CD14-positive monocyte (primary cell): ENCODE measurements at regions not wholly inside any gene's neighbourhood (a gene's known extent, or its start where the extent isn't known, plus 50 kb on each side); places are given as distances from the start of the nearest gene placed in this dataset.

Source experiments
- DNase-seq, 3 donors: peaks; one replicate each; pipeline ENCODE4 v3.0.0-alpha.2; 2011 to 2022
- H2AFZ ChIP-seq: 2 replicates; pipeline ENCODE4 v1.6.0; 2012; ENCODE audit warnings: mild to moderate bottlenecking, low read depth, low read length, inconsistent platforms; ENCODE audit not compliant: insufficient read depth, poor library complexity, severe bottlenecking
- H3K27ac ChIP-seq, 2 donors: 1 replicate in 1 of 2; 2 replicates in 1 of 2; pipeline ENCODE4 v1.5.1; 2012 to 2013; ENCODE audit warnings: low read length in 2 of 2, control low read depth in 1 of 2, inconsistent platforms in 1 of 2, low read depth in 1 of 2, mild to moderate bottlenecking in 1 of 2
- H3K27me3 ChIP-seq, 2 donors: one replicate each; pipeline versions ENCODE4 v1.6.0 to v1.6.1; 2011 to 2013; ENCODE audit warnings: low read length in 2 of 2; ENCODE audit not compliant: control insufficient read depth in 2 of 2, insufficient read depth in 2 of 2
- H3K36me3 ChIP-seq, 2 donors: replicated peaks in 1 of 2; 1 replicate in 1 of 2; 2 replicates in 1 of 2; pipeline versions ENCODE4 v1.5.1 to v1.6.1; 2012 to 2013; ENCODE audit warnings: low read length in 2 of 2, control low read depth in 1 of 2, inconsistent platforms in 1 of 2, mild to moderate bottlenecking in 1 of 2; ENCODE audit not compliant: insufficient read depth in 2 of 2, control insufficient read depth in 1 of 2
- H3K4me1 ChIP-seq, 2 donors: 1 replicate in 1 of 2; 2 replicates in 1 of 2; pipeline versions ENCODE4 v1.5.1 to v1.6.1; 2012 to 2013; ENCODE audit warnings: low read length in 2 of 2, control low read depth in 1 of 2, inconsistent platforms in 1 of 2, mild to moderate bottlenecking in 1 of 2, moderate library complexity in 1 of 2; ENCODE audit not compliant: insufficient read depth in 2 of 2, control insufficient read depth in 1 of 2
- H3K4me2 ChIP-seq: replicated peaks from 2 replicates; pipeline ENCODE3; 2012; ENCODE audit warnings: low read length, moderate library complexity, mild to moderate bottlenecking; ENCODE audit not compliant: poor library complexity, severe bottlenecking; ENCODE audit errors: extremely low read depth
- H3K4me3 ChIP-seq, 3 experiments: fragments of 200-600 bp in 1 of 3; sonication (generic) in 1 of 3; replicated peaks in 1 of 3; 1 replicate in 2 of 3; 2 replicates in 1 of 3; pipeline ENCODE4 v1.5.1; 2011 to 2013; ENCODE audit warnings: low read length in 3 of 3, mild to moderate bottlenecking in 3 of 3, control low read depth in 2 of 3, low read depth in 2 of 3, inconsistent platforms in 1 of 3, moderate library complexity in 1 of 3
- H3K79me2 ChIP-seq: 2 replicates; pipeline ENCODE4 v1.6.0; 2012; ENCODE audit warnings: mild to moderate bottlenecking, control low read depth, inconsistent platforms, low read length, moderate library complexity; ENCODE audit not compliant: insufficient read depth
- H3K9ac ChIP-seq: 2 replicates; pipeline ENCODE4 v1.6.0; 2017; ENCODE audit warnings: low read length, mild to moderate bottlenecking; ENCODE audit not compliant: insufficient read depth, poor library complexity, severe bottlenecking
- H3K9me3 ChIP-seq, 2 donors: replicated peaks in 1 of 2; 1 replicate in 1 of 2; 2 replicates in 1 of 2; pipeline versions ENCODE4 v1.5.1 to v1.6.1; 2012 to 2013; ENCODE audit warnings: low read length in 2 of 2, control low read depth in 1 of 2; ENCODE audit not compliant: control insufficient read depth in 1 of 2, insufficient read depth in 1 of 2
- H4K20me1 ChIP-seq: 2 replicates; pipeline ENCODE4 v1.6.0; 2012; ENCODE audit warnings: mild to moderate bottlenecking, low read length, control low read depth, moderate library complexity; ENCODE audit not compliant: insufficient read depth
- H3K27ac Mint-ChIP-seq, 7 donors: one replicate each; pipeline ENCODE4 v1.8.0; 2020; ENCODE audit warnings: mild to moderate bottlenecking in 7 of 7, mixed read lengths in 7 of 7, moderate library complexity in 6 of 7, inconsistent platforms in 2 of 7
- H3K27me3 Mint-ChIP-seq, 3 donors: one replicate each; pipeline ENCODE4 v1.8.0; 2021 to 2022; ENCODE audit warnings: low read depth in 3 of 3, mild to moderate bottlenecking in 3 of 3, mixed read lengths in 3 of 3, moderate library complexity in 3 of 3, inconsistent platforms in 1 of 3
- H3K36me3 Mint-ChIP-seq, 2 donors: one replicate each; pipeline ENCODE4 v1.8.0; 2020; ENCODE audit warnings: mixed read lengths in 2 of 2, inconsistent platforms in 1 of 2, mild to moderate bottlenecking in 1 of 2
- H3K4me1 Mint-ChIP-seq: one replicate; pipeline ENCODE4 v1.8.0; 2020; ENCODE audit warnings: mild to moderate bottlenecking, mixed read lengths
- H3K4me3 Mint-ChIP-seq, 2 donors: one replicate each; pipeline ENCODE4 v1.8.0; 2020; ENCODE audit warnings: mild to moderate bottlenecking in 2 of 2, mixed read lengths in 2 of 2, moderate library complexity in 1 of 2
- H3K9me3 Mint-ChIP-seq, 7 donors: one replicate each; pipeline ENCODE4 v1.8.0; 2020 to 2022; ENCODE audit warnings: mixed read lengths in 7 of 7, mild to moderate bottlenecking in 6 of 7, moderate library complexity in 6 of 7, inconsistent platforms in 2 of 7
- CTCF ChIP-seq: fragments of 200-600 bp; IDR thresholded peaks from one replicate; pipeline ENCODE4 v1.8.0; 2022; ENCODE audit warnings: antibody characterized with exemption, mild to moderate bottlenecking
- WGBS: methylation state at CpG from one replicate; pipeline ENCODE4 v1.1.5; 2013; ENCODE audit warnings: missing lambda C conversion rate; ENCODE audit not compliant: insufficient coverage; 5-methylcytosine and 5-hydroxymethylcytosine counted together
- intact Hi-C, 2 donors: fragments of 100-400 bp; cut with micrococcal nuclease; formaldehyde crosslinking; loops; one replicate each; pipeline versions ENCODE4 v1.15.0 to v1.15.1; 2023

DNA sequence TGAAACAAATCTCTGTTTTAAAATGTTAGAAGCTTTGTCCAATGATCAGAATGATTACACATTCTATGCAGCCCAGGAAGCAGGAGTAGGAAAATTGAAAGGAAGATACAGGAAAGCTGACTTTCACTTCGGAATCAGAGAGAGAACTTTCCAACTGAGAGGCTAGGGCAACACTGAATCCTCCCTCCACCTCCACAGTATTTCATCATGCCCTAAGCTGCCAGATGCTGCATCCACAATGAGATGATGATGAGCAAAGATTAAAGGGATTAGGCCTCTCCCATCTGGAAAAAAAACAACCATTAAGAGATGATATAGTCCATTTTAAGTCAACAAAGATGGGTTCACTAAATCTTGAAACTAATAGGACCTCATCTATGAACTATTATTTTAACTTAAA, 215.6 kb downstream of the GPR37 start:
- H3K4me1 Mint-ChIP-seq: no peaks in the 10 kb centered on the region

GRCh38 chr7:124542476-124542875, 223.1 kb downstream of the GPR37 start:
- intact Hi-C loops: no loop called here
- no peaks in the 10 kb centered on the region for H3K27me3 Mint-ChIP-seq
- DNase-seq: no peak
- no peak for TF ChIP-seq CTCF
- no CpG with 5 or more reads among the region's 1 CpG for WGBS
- H3K27ac ChIP-seq: no peak overlapping the region
- H3K27me3 ChIP-seq: no peaks in the 10 kb centered on the region
- no peaks in the 10 kb centered on the region for H3K4me1 Mint-ChIP-seq
- H3K4me1 ChIP-seq: no peaks in the 10 kb centered on the region
- H3K36me3 ChIP-seq: no peaks in the 10 kb centered on the region
- H3K4me2 ChIP-seq: no peak overlapping the region
- no peaks in the 10 kb centered on the region for H3K9me3 ChIP-seq
- no peak overlapping the region for H3K4me3 Mint-ChIP-seq
- H3K4me3 ChIP-seq: no peak overlapping the region
- no peaks in the 10 kb centered on the region for H3K79me2 ChIP-seq
- no peak overlapping the region for H2AFZ ChIP-seq
- H3K9ac ChIP-seq: no peak overlapping the region
- no peak overlapping the region for H3K27ac Mint-ChIP-seq
- H3K36me3 Mint-ChIP-seq: no peaks in the 10 kb centered on the region
- H3K9me3 Mint-ChIP-seq: peaks cover 0 to 4% (median 0%) of the 10 kb centered on the region in 7 donors
- no peaks in the 10 kb centered on the region for H4K20me1 ChIP-seq

More for the DNA sequence above, 215.6 kb downstream of the GPR37 start:
- no peaks in the 10 kb centered on the region for H3K27me3 Mint-ChIP-seq
- DNase-seq: no peak
- Histone ChIP-seq H3K27me3 (no peaks in the 10 kb centered on the region), H3K36me3 (no peaks in the 10 kb centered on the region), H4K20me1 (no peaks in the 10 kb centered on the region), H3K79me2 (no peaks in the 10 kb centered on the region), H3K27ac (no peak overlapping the region), H3K9ac (no peak overlapping the region), H3K9me3 (no peaks in the 10 kb centered on the region), H3K4me3 (no peak overlapping the region), H3K4me1 (no peaks in the 10 kb centered on the region), H3K4me2 (no peak overlapping the region), H2AFZ (no peak overlapping the region)
- no peaks in the 10 kb centered on the region for H3K36me3 Mint-ChIP-seq
- no peak overlapping the region for H3K27ac Mint-ChIP-seq
- intact Hi-C loops: no loop called here
- WGBS: no CpG with 5 or more reads among the region's 1 CpG
- peaks cover 0 to 2% (median 0%) of the 10 kb centered on the region in 7 donors for H3K9me3 Mint-ChIP-seq
- H3K4me3 Mint-ChIP-seq: no peak overlapping the region
- no peak for TF ChIP-seq CTCF
